IMR-90 (cell line): ENCODE measurements at regions not wholly inside any gene's neighbourhood (a gene's known extent, or its start where the extent isn't known, plus 50 kb on each side); places are given as distances from the start of the nearest gene placed in this dataset.

Experiments
- ATAC-seq: fragments of 200-7000 bp; cut with Tn5 transposase; 2 replicates; pipeline ENCODE4 v1.9.1; 2020; ENCODE audit warnings: low read depth, mild to moderate bottlenecking, moderate library complexity
- BruUV-seq: library from RNA; stranded (reverse); fragments of 400-500 nt; replicated peaks from 2 replicates; lab custom pipeline; 2021; lab: Mats Ljungman, UMichigan
- CTCF ChIA-PET: fragments of 300-600 bp; formaldehyde crosslinking; extraction: SDS; loops from one replicate; lab custom pipeline; 2021; ENCODE audit warnings: antibody characterized with exemption; lab: Yijun Ruan, JAX
- POLR2A ChIA-PET: fragments of 300-600 bp; sonication (Branson Sonifier 250); formaldehyde crosslinking; loops from one replicate; lab custom pipeline; 2022; ENCODE audit warnings: antibody characterized with exemption; ENCODE audit not compliant: unreplicated experiment; lab: Charles Lee
- DNase-seq: peaks from one replicate; pipeline ENCODE4 v3.0.0; 2013
- H2AFZ ChIP-seq: replicated peaks from 2 replicates; pipeline ENCODE3; 2013; ENCODE audit warnings: low read length, mild to moderate bottlenecking; ENCODE audit not compliant: poor library complexity
- H2AK5ac ChIP-seq: 2 replicates; pipeline ENCODE4 v1.6.1; 2013; ENCODE audit warnings: low read depth, low read length, inconsistent platforms
- H2AK9ac ChIP-seq: replicated peaks from 2 replicates; pipeline ENCODE3; 2013; ENCODE audit warnings: mild to moderate bottlenecking, low read depth, low read length, moderate library complexity; ENCODE audit not compliant: poor library complexity
- H2BK120ac ChIP-seq: 2 replicates; pipeline ENCODE4 v1.6.1; 2013; ENCODE audit warnings: low read depth, low read length, inconsistent platforms
- H2BK15ac ChIP-seq: 3 replicates; pipeline ENCODE4 v1.6.1; 2013; ENCODE audit warnings: low read depth, low read length, inconsistent platforms
- H2BK20ac ChIP-seq: 2 replicates; pipeline ENCODE4 v1.6.1; 2013; ENCODE audit warnings: low read depth, mild to moderate bottlenecking, inconsistent platforms, low read length, moderate library complexity
- H2BK5ac ChIP-seq: 2 replicates; pipeline ENCODE4 v1.6.1; 2013; ENCODE audit warnings: mild to moderate bottlenecking, low read depth, low read length, inconsistent platforms; ENCODE audit not compliant: poor library complexity, severe bottlenecking
- H3K14ac ChIP-seq: replicated peaks from 2 replicates; pipeline ENCODE4 v1.6.1; 2013; ENCODE audit warnings: low read depth, low read length, inconsistent platforms
- H3K18ac ChIP-seq: 2 replicates; pipeline ENCODE4 v1.6.1; 2013; ENCODE audit warnings: low read depth, low read length, control low read depth
- H3K23ac ChIP-seq: 2 replicates; pipeline ENCODE4 v1.6.1; 2013; ENCODE audit warnings: low read depth, low read length, inconsistent platforms
- H3K27ac ChIP-seq: 2 replicates; pipeline ENCODE4 v1.5.1; 2013; ENCODE audit warnings: mild to moderate bottlenecking, control low read depth, low read length; ENCODE audit not compliant: insufficient read depth
- H3K27me3 ChIP-seq: 2 replicates; pipeline ENCODE4 v1.6.1; 2013; ENCODE audit warnings: low read length; ENCODE audit not compliant: control insufficient read depth, insufficient read depth
- H3K36me3 ChIP-seq: 2 replicates; pipeline ENCODE4 v1.6.1; 2013; ENCODE audit warnings: low read length, mixed read lengths; ENCODE audit not compliant: control insufficient read depth, insufficient read depth
- H3K4ac ChIP-seq: 2 replicates; pipeline ENCODE4 v1.6.1; 2013; ENCODE audit warnings: low read depth, low read length, inconsistent platforms
- H3K4me1 ChIP-seq: 2 replicates; pipeline ENCODE4 v1.6.1; 2013; ENCODE audit warnings: low read length, mixed read lengths; ENCODE audit not compliant: control insufficient read depth, insufficient read depth
- H3K4me2 ChIP-seq: 2 replicates; pipeline ENCODE4 v1.6.1; 2013; ENCODE audit warnings: low read depth, mild to moderate bottlenecking, control low read depth, low read length, moderate library complexity
- H3K4me3 ChIP-seq: 2 replicates; pipeline ENCODE4 v1.5.1; 2013; ENCODE audit warnings: low read depth, mild to moderate bottlenecking, control low read depth, low read length, moderate library complexity; ENCODE audit not compliant: insufficient read depth
- H3K56ac ChIP-seq: 2 replicates; pipeline ENCODE4 v1.6.1; 2013; ENCODE audit warnings: low read length, inconsistent platforms; ENCODE audit not compliant: insufficient read depth; ENCODE audit errors: extremely low read depth
- H3K79me1 ChIP-seq, 2 experiments: 2 replicates each; pipeline ENCODE4 v1.6.1; 2013; ENCODE audit warnings: low read length in 2 of 2, inconsistent platforms in 1 of 2, low read depth in 1 of 2
- H3K9ac ChIP-seq: 2 replicates; pipeline ENCODE4 v1.6.1; 2013; ENCODE audit warnings: low read depth, low read length, control low read depth
- H3K9me1 ChIP-seq: 2 replicates; pipeline ENCODE4 v1.6.1; 2013; ENCODE audit warnings: low read length, inconsistent platforms; ENCODE audit not compliant: insufficient read depth
- H3K9me3 ChIP-seq: 2 replicates; pipeline ENCODE4 v1.6.1; 2013; ENCODE audit warnings: low read length; ENCODE audit not compliant: control insufficient read depth, insufficient read depth
- H4K20me1 ChIP-seq: 2 replicates; pipeline ENCODE4 v1.6.1; 2013; ENCODE audit warnings: low read length, inconsistent platforms; ENCODE audit not compliant: insufficient read depth
- H4K5ac ChIP-seq: 2 replicates; pipeline ENCODE4 v1.6.1; 2013; ENCODE audit warnings: mild to moderate bottlenecking, low read depth, low read length, control low read depth
- H4K8ac ChIP-seq, 2 experiments: 2 replicates each; pipeline ENCODE4 v1.6.1; 2013; ENCODE audit warnings: low read depth in 2 of 2, low read length in 2 of 2, control low read depth in 1 of 2, inconsistent platforms in 1 of 2
- H4K91ac ChIP-seq: 2 replicates; pipeline ENCODE4 v1.6.1; 2013; ENCODE audit warnings: low read depth, low read length, inconsistent platforms; ENCODE audit not compliant: insufficient read depth
- MAFK ChIP-seq: IDR thresholded peaks from 2 replicates; pipeline ENCODE4 v1.6.1; 2012; ENCODE audit warnings: low read depth, low read length, improper control_type of control experiment
- NFE2L2 ChIP-seq: fragments of 150-350 bp; IDR thresholded peaks from 2 replicates; pipeline ENCODE4 v1.6.1; 2016; ENCODE audit warnings: low read depth, mild to moderate bottlenecking, low read length
- SMC3 ChIP-seq: fragments of 150-350 bp; IDR thresholded peaks from 2 replicates; pipeline ENCODE4 v1.6.1; 2016; ENCODE audit warnings: low read depth, mild to moderate bottlenecking, antibody characterized with exemption, low read length, moderate library complexity
- WGBS, 2 experiments: methylation state at CpG; one replicate each; pipeline versions ENCODE4 v1.1.5 to v1.1.7; 2013; ENCODE audit warnings: missing lambda C conversion rate in 2 of 2; ENCODE audit not compliant: insufficient read length in 1 of 2; ENCODE audit errors: extremely low coverage in 2 of 2; 5-methylcytosine and 5-hydroxymethylcytosine counted together
- dilution Hi-C: fragments of 300-500 bp; cut with HindIII; formaldehyde crosslinking; loops from one replicate; pipeline ENCODE4 v1.14.3; 2018; ENCODE audit warnings: low sequenced_read_pairs; ENCODE audit not compliant: unreplicated experiment
- in situ Hi-C: fragments of 300-500 bp; cut with MboI; formaldehyde crosslinking; loops from 3 replicates; pipeline ENCODE4 v1.14.3; 2019; ENCODE audit warnings: low sequenced_read_pairs, inconsistent platforms, mixed read lengths
- intact Hi-C: fragments of 100-400 bp; cut with micrococcal nuclease; formaldehyde crosslinking; loops from 2 replicates; pipeline ENCODE4 v1.10.0; 2022
- TF ChIP-seq, protein P1 (sequence below): conservative IDR thresholded peaks from 2 replicates; pipeline ENCODE4 v1.5.1; 2012; ENCODE audit warnings: mild to moderate bottlenecking, low read depth, low read length, improper control_type of control experiment

- Histone ChIP-seq H3K14ac (no peak overlapping the region), H3K4ac (no peak overlapping the region), H3K56ac (no peak overlapping the region), H2AK5ac (no peak overlapping the region), H2AFZ (no peak overlapping the region), H3K9me3 (no peaks in the 10 kb centered on the region), H4K20me1 (no peaks in the 10 kb centered on the region), H2BK15ac (no peak overlapping the region), H3K4me1 (no peaks in the 10 kb centered on the region), H4K8ac (no peak overlapping the region), H2BK120ac (no peak overlapping the region), H2AK9ac (no peak overlapping the region), H4K5ac (no peak overlapping the region), H4K91ac (no peak overlapping the region), H3K4me2 (no peak overlapping the region), H2BK5ac (no peak overlapping the region), H2BK20ac (no peak overlapping the region), H3K18ac (no peak overlapping the region), H3K23ac (no peak overlapping the region), H3K79me1 (no peaks in the 10 kb centered on the region), H3K27ac (no peak overlapping the region), H3K9me1 (no peaks in the 10 kb centered on the region), H3K4me3 (no peak overlapping the region), H3K36me3 (no peaks in the 10 kb centered on the region), H3K9ac (no peak overlapping the region), H3K27me3 (no peaks in the 10 kb centered on the region)
- ATAC-seq = no peak
- TF ChIP-seq SMC3 = no peak
- TF ChIP-seq MAFK = no peak
- no peak for TF ChIP-seq NFE2L2
- TF ChIP-seq, protein P1, sequence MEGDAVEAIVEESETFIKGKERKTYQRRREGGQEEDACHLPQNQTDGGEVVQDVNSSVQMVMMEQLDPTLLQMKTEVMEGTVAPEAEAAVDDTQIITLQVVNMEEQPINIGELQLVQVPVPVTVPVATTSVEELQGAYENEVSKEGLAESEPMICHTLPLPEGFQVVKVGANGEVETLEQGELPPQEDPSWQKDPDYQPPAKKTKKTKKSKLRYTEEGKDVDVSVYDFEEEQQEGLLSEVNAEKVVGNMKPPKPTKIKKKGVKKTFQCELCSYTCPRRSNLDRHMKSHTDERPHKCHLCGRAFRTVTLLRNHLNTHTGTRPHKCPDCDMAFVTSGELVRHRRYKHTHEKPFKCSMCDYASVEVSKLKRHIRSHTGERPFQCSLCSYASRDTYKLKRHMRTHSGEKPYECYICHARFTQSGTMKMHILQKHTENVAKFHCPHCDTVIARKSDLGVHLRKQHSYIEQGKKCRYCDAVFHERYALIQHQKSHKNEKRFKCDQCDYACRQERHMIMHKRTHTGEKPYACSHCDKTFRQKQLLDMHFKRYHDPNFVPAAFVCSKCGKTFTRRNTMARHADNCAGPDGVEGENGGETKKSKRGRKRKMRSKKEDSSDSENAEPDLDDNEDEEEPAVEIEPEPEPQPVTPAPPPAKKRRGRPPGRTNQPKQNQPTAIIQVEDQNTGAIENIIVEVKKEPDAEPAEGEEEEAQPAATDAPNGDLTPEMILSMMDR = no peak
- BruUV-seq = no TSS peak
- DNase-seq = peak; percentile 56
- WGBS, 2 experiments = 20% methylated on average over 1 of the region's 4 CpGs; no CpG with 5 or more reads in 1 of the 2 experiments
- intact Hi-C loops = no loop called here
- CTCF ChIA-PET = no interaction called here
- POLR2A ChIA-PET = no interaction called here
- in situ Hi-C loops = no loop called here
- dilution Hi-C loops = no loop called here
Observed at GRCh38 chr1:88276163-88276562, 407.9 kb upstream of the PKN2 start.
